HG03025 (cell line): ENCODE measurements at regions not wholly inside any gene's neighbourhood (a gene's known extent, or its start where the extent isn't known, plus 50 kb on each side); places are given as distances from the start of the nearest gene placed in this dataset.
"Not testable (repeated sequence)": the region's sequence is repeated elsewhere in the genome, so short reads cannot be mapped to it uniquely, and the experiment has no call there.

Experiments used
- ATAC-seq: cut with Tn5 transposase; IDR thresholded peaks from one replicate; pipeline ENCODE4 v1.9.1; 2021; ENCODE audit warnings: mild to moderate bottlenecking, moderate library complexity; ENCODE audit not compliant: unreplicated experiment, low FRiP score

DNA sequence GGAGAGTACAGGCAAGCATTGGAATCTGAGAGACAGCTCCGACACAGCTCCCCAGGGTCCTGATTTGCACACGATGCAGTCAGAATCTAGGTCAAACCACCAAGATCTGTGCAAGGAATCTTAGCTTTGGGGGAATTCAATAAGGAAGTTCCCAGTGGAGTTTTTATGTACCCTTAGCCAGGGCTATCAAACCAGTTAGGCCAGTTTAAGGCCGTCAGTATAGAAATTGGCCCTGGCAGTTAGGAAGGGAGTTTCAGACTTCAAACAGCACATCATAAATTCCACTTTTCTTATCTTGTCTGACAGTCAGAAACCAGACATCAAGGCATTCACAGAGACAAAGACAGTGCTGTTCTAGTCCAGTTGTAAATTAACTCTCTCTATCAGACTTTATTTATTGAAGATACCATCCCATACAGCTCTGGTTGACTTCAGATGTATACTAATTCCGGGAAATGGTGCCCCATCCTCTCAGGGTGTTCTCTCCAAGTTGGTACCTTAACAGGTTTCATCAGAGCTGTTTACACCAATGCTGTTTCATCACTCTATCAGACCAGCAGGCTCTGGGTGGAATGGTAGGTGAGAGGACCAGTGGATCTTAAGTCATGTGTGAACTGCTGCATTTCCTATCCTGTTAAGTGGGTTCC is 157.5 kb upstream of the ATF7IP start:
- ATAC-seq, result no peak

DNA sequence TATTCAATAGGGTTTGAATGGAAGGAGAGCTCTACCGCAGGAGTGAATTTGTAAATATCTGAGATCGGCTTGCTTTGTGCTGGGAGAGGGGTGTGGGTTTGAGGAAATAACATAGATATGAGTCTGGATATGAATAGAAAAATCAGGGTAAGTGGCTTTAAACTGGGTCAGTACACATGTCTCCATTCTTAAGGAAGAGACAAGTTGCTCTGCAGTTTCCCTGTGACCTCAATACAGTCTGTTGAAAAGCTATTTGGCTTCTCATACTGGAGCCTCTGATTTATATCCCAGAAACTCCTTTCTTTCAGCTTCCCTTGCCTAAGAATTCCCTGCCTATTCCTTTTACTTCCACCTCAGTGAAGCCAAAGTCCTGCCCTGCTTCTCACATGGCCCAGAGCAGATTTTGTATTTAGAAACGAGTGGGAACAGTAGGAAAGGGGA is 153.5 kb upstream of the ATF7IP start:
- no peak for ATAC-seq

DNA sequence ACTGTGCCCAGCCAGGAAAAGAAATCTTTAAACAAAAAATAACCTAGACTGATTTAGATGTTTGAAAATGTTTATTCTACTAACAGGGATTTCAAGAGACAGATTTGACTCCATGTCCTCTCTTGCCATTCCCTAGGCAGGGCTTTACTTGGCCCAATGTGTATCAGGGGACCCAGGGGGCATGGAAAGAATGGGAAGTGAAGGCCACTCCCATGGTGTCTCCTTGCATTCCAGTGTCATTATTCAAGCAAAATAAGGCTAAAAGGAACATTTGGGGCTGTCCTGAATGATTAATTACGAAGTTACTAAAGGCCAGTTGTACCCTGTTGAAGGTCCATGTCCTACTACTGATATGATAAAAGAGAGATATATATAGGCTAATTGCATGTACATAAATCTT is 151.9 kb upstream of the ATF7IP start:
- ATAC-seq, result no peak

DNA sequence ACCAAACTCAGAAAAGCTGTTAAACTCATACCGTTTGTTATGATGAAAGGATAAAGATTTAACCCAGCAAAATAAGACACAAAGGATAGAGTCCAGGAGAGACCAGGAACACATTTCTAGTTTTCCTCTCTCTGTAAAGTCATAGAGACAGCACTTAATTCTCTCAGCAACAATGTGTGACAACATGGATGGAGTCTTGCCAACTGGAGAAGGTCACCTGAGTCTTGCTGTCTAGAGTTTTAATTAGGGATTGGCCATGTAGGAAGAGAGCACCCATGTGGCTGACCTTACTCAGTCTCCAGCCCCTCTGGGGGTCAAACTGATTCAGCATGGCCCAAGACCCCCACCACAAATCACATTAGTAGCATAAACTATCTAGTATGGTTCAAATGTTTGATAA is 151.0 kb upstream of the ATF7IP start:
- ATAC-seq, result no peak

DNA sequence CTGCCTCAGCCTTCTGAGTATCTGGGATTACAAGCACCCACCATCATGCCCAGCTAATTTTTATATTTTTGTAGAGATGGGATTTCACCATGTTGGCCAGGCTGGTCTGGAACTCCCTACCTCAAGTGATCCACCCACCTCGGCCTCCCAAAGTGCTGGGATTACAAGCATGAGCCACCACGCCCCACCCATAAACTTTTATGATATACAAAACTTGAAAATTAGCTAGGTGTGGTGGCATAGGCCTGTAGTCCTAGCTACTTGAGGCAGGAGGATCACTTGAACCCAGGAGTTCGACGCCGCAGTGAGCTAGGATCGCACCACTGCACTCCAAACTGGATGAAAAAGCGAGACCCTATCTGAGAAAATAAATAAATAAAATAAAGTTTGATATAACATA is 149.5 kb upstream of the ATF7IP start:
- not testable (repeated sequence) for ATAC-seq

DNA sequence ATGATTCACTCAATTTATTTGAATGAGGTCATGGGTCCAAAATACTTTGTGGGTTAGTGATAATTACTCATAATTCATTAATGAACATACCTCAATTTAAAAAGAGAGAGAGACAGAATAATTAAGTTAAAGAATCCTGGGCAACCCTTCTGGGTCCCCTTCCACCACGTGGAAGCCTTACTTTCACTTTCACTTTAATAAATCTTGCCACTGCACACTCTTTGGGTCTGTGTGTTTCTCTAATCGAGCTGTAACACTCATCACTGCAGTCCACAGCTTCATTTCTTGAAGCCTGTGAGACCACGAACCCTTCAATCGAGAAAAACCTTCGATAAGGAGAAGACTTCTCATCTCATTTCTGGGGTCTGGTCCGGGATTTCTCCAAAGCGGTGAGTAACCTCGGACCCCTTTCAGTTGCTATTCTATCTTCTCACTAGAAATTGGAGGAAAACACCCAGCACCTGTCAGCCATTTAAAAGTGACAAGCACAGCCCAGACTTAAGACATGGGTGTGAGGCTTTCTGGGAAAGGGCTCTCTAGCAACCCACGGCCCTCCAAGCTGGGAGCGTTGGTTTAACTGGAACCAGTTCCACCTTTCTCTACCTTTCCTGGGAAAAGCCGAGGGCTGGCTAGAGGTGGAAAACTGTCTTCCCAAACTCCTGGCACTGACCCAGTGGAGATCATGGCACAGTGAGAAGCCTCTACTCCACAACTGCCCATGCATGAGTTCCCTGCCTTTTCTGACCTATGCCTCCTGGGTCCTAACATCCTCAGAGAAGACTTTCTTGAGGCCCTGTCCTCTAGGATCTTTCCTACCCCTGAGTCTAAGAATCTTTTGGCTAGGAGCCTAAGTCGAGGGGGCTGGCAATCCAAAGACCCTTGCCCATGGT is 148.8 kb upstream of the ATF7IP start:
- ATAC-seq, result no peak

DNA sequence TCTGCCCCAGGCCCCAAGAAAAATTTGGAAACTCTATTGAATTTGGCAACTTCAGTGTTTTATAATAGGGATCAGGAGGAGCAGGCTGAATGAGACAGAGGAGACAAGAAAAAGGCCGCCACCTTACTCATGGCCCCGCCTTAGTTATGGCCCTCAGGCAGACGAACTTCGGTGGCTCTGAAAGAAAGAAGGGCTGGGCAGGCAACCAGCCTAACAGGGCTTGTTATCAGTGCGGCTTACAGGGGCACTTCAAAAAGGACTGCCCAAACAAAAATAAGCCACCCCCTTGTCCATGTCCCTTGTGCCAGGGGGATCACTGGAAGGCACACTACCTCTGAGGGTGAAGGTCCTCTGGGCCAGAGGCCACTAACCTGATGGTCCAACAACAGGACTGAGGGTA is 146.3 kb upstream of the ATF7IP start:
- no peak for ATAC-seq

DNA sequence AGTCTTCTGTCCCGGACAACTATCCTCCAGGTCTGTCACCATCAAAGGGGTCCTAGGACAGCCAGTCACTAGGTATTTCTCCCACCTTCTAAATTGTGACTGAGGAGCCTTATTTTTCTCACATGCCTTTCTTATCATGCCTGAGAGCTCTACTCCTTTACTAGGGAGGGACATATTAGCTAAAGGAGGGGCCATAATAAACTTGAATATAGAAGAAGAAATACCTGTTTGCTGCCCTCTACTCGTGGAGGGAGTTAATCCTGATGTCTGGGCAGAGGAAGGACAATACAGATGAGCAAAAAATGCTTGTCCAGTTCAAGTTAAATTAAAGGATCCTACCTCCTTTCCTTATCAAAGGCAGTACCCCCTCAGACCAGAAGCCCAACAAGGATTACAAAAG is 145.8 kb upstream of the ATF7IP start:
- ATAC-seq, result not testable (repeated sequence)

DNA sequence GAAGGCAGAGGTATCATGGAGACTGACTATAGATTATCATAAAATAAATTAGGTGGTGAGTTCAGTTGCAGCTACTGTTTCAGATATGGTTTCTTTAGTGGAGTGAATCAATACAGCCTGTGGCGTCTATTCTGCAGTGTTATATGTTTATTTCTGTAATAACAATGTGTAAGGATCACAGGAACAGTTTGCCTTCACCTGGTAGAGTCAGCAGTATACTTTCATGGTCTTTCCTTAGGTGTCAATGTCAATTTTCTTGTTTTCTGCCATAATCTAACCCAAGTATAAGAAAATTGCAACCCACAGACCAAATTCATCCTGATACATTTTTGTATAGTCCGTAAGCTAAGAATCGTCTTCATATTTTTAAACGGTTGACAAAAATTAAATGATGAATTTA is 140.4 kb upstream of the ATF7IP start:
- no peak for ATAC-seq

DNA sequence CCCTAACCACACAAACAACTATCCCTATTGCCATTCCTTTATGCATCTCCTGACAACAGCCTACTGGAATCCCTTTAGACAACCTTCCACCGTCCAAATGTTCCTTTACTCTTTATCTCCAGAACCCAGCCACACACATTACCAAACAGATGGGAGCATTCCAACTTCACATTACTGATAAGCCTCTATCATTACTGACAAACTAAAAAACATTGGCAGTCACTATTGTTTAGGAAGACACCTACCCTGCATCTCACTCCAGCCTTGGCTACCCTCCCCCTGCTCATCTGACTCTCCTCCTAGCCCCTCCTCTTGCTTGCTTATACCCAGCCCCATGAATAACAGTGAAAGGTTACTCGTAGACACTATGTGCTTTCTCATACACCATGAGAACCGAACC is 130.3 kb upstream of the ATF7IP start:
- ATAC-seq, result not testable (repeated sequence)

DNA sequence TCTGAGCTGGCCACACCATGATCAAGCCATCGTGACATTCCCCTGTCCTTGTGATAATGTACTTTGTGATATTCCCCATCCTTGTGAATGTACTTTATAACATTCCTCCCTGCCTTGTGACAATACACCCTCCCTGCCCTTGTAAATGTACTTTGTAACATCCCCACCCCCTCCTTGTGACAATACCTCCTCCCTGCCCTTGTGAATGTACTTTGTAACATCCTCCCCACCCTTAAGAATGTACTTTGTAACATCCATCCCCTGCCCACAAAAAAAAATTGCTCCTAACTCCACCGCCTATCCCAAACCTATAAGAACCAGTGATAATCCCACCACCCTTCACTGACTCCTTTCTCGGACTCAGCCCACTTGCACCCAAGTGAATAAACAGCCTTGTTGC is 128.8 kb upstream of the ATF7IP start:
- not testable (repeated sequence) for ATAC-seq

DNA sequence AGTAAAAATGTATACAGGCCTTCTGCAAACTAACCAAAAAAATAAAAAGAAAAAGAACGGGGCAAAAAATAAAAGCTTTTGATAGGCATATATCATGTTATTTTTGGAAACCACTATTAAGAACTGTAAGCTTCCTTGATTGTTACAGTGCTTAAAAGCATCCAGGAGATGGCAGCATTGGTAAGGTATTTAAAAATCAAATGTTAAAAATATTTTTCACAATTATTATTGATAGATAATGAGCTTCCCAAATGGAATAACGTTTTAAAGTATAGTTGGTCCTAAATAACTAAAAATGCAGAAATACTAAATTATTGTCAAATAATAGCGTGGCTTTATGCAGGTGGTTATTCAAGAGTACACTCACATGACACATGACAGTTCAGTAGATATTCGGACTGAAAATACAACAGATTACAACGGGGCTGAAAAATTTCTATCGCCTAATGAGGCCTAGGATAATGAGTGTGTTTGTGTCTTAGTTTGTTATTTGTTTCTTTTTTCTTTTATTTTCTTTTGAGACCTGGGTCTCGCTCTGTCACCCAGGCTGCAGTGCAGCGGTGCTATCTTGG is 127.2 kb upstream of the ATF7IP start:
- ATAC-seq, result no peak

DNA sequence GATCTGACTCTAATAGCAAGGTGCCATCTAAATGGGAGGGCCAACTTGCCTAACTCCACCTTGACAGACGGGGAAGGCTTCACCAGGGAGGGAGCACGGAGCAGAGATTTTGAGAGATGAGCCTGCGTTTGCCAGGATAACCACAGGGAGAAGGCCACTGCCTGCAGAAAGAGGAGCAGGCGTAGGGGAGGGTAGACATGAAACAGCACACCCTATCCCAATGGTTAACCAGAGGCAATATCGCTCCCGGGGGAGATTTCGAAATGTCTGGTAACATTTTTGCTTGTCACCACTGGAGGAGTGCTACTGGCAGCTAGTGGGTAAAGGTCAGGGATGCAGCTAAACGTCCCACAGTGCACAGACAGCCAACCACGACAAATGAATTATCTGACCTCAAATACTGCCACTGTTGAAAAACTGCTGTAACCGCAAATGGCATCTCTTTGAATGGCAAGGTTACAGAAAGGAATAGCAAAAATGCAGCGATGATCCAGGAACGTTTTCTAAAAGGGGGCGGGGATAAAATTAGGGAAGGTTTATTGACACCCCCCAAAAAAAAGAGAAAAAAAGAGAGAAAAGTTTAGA is 126.0 kb upstream of the ATF7IP start:
- peak; percentile 80 for ATAC-seq

DNA sequence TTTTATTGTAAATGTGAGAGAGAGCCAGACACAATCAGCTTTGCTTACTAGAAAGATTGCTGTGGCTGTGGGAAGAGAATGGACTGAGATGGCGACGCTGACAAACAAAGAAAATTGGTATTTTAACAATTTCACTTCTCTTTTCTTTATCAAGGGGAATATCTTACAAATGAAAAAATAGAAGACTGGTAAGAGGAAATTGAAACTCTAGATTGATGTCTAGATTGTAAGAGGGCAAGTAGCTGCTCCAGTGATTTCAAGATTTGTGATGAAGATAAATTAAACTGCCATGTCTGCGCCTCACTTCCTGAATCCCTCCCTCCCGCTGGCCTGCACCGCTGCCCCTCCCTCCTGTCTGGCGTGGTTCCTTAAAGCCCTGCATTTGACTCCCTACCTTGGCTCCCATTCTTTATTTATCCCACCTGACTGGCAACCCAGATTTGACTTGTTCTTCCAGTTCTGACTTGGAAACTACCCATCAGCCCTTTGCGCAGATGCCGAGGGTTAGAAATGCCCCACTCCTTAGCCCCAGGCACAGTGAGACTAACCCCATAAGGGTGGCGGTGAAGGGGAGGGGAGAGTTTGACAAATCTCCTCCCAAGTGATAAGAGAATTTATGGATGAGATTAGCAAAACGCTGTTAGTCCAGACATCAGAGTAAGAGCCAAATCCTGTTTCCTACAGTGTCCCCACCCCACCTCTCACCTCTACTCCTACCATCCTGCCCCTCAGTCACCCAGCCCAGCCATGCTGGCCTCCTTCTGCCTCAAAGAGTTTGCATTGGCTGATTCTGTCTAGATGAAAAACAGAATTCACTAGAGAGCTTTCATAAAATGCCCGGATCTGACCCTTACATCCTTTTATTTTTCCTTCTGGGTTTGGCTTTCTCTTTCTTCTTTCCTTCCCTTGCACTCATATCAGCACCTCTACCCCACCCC is 125.3 kb upstream of the ATF7IP start:
- peak; percentile 22 for ATAC-seq

DNA sequence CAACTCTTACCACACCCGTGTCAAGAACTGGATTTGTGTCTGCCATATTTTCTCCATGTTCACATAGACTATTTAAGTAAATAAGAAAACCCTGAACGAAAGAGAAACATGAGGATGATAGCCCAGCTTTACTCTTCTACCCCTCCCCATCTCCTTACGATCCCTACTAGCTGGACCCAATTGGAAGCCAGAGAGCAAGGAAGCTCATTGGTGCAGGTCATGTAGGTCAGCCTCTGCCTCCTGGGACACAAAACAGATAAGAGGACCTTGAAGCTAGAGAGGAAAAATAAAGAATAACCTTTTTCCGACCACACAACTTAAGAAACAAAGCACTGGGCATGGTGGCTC is 124.6 kb upstream of the ATF7IP start:
- no peak for ATAC-seq

DNA sequence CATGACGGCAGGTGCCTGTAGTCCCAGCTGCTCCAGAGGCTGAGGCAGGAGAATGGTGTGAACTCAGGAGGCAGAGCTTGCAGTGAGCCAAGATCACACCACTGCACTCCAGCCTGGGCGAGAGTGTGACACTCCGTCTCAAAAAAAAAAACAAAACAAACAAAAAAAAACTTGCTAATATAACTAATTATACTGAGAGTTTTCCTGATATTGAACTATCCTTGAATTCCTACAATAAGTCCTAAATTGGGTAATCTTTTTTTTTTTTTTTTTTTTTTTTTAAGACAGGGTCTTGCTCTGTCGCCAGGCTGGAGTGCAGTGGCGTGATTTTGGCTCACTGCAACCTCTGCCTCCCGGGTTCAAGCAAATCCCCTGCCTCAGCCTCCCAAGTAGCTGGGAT is 122.7 kb upstream of the ATF7IP start:
- not testable (repeated sequence) for ATAC-seq

DNA sequence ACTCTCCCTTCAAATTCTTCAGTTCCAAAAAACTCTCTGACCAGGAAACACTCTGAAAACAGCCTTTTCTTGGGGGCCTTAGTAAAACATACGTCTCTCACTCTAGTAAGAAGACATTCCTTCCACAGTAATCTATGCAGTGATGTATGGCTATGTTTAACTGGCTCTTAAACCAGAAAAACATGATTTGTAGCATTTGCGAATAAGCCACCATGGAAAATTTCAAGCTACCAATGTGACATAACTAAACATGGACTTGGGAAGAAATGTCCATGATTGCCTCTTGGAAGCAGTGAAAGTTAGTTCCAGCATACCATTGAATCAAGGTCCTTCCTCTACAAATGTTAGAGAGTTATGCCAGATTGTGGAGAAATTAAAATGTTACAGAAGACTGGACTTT is 121.5 kb upstream of the ATF7IP start:
- no peak for ATAC-seq

DNA sequence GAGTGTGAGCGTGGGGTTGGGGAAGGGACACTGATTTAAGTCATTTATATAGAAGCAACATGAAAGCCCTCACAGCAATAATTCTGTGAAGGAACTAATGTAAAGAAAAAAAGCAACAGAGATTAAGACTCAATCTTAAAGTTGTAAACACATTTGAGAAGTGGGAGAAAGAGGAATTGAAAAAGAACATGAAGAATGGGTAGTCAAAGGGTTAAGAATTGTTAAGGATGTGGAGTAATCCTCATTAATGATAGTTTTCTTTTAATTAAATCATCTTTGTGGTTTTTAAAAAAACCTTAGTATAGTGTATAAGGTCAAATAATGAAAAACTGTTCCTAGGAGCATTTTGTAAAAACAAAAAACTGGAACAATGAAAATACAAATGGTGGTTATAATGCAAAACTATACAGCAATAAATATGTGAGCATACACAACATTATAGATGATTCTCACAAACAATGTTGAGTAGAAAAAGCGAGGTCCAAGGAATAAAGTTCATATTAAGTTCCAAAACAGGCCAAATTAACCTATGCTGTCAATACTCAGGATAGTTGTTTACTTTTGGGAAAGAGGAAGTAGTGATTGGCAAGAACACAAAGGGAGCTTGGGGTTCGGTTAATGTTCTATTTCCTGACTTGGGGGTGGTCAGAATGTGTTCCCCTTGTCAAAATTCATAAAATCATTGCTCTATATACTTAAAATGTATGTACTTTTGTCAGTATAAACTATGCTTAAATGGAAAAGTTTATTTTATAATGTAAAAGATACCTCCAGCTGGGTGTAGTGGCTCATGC is 120.4 kb upstream of the ATF7IP start:
- ATAC-seq, result no peak

DNA sequence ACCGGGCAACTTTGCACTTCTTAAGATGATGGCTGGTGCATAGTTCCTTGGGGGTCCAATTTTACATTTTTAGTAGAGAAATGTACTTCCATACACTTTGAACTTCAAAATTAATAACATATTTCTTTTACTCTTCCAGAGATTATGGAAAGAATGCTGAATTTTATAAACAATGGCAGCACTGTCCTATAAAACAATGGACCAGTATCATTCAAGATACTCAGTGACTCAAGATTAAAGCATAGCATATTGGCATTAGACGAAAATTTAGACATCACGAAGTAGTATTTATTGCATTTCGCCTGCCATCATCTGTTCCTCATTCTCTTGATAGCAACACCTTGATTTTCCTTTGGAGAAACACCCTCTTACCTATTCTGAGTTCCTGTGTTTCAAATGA is 118.3 kb upstream of the ATF7IP start:
- no peak for ATAC-seq

DNA sequence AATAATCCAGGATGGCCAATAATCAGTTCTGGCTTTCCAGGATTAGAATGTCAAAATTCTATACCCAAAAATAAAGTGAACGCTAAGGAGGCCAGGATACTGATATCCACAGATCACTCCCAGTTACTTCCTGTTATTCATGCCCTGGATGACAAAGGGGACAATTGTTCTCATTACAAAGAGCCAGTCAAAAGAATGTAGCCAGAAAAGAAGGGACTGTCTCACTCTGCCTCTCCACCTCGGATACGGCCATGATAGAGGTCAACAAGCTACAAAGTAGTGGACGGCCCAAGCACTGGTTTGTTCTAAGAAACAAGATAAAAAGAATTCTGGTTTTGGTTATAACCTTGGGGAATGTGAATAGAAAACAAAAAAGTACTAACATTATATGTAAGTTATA is 116.1 kb upstream of the ATF7IP start:
- no peak for ATAC-seq
